Heart left ventricle (tissue), 13 donors: ENCODE measurements at regions not wholly inside any gene's neighbourhood (a gene's known extent, or its start where the extent isn't known, plus 50 kb on each side); places are given as distances from the start of the nearest gene placed in this dataset.

ENCODE experiments used
- POLR2A ChIP-seq, 2 donors: fragments of 450-650 bp; IDR thresholded peaks; one replicate each; pipeline ENCODE4 v1.6.1; 2017; ENCODE audit warnings: antibody characterized with exemption in 2 of 2, mild to moderate bottlenecking in 2 of 2, moderate library complexity in 2 of 2
- TF ChIP-seq, protein P1 (sequence below), 12 donors: fragments of 200-600 bp; sonication (generic) in 4 of 12; IDR thresholded peaks; one replicate each; pipeline versions ENCODE4 v1.5.0 to v1.8.0; 2018 to 2022; ENCODE audit warnings: antibody characterized with exemption in 12 of 12, mild to moderate bottlenecking in 5 of 12
- donor health status: ischemic (EF 13 %, LVEDD 7.1; RV severe dilation, severe dysfunction).
- donor health status: DM: no; HTN: yes; CAD: no.
- donor health status: DM: no; HTN: no; CAD: no.
- donor health status: ischemic (EF 25% LVEDD 6.9; RV normal size, moderate dysfunction).
- donor health status: ischemic (EF 25% LVEDD 5.7; RV mildly dilated, moderate dysfunction).
- donor health status: ischemic (EF 35%, LVEDD 5.7; RV mildly dilated, moderate dysfunction).
- donor health status: nonischemic (EF 11% LVEDD 7.7; RV severe dilation, severe dysfunction).
- donor health status: DM: yes; HTN: yes; CAD: no.
- donor health status: PGD.
- donor health status: ischemic (EF 29% LVEDD 5.4; RV normal size, mild dysfunction).
- donor health status: nonischemic (EF 23%, LVEDD 6.1; RV moderate dilation, normal function).

DNA sequence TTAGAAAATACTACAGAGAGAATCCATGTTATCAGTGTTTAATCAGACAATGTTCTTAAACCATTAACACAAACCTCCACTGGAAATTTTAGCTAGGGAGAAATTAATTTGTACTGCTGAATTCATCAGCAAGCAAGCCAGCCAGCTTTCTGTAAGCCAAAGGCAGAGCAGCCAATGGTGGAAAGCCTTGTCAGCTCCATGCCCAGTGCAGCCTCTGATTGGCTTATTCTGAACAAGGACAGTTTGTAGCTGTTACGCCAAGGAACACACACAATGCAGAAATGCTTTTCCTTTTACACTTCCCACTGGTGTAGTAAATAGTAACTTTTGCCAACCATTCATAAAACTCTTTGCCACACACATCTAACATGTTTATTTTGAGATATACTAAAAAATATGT, 265.0 kb downstream of the TENT5A start:
- TF ChIP-seq, protein P1, sequence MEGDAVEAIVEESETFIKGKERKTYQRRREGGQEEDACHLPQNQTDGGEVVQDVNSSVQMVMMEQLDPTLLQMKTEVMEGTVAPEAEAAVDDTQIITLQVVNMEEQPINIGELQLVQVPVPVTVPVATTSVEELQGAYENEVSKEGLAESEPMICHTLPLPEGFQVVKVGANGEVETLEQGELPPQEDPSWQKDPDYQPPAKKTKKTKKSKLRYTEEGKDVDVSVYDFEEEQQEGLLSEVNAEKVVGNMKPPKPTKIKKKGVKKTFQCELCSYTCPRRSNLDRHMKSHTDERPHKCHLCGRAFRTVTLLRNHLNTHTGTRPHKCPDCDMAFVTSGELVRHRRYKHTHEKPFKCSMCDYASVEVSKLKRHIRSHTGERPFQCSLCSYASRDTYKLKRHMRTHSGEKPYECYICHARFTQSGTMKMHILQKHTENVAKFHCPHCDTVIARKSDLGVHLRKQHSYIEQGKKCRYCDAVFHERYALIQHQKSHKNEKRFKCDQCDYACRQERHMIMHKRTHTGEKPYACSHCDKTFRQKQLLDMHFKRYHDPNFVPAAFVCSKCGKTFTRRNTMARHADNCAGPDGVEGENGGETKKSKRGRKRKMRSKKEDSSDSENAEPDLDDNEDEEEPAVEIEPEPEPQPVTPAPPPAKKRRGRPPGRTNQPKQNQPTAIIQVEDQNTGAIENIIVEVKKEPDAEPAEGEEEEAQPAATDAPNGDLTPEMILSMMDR (IDR thresholded peaks at IDR 0.05) = no peak
- no peak for TF ChIP-seq POLR2A (IDR thresholded peaks at IDR 0.05)
